A673 (cell line): ENCODE measurements at regions not wholly inside any gene's neighbourhood (a gene's known extent, or its start where the extent isn't known, plus 50 kb on each side); places are given as distances from the start of the nearest gene placed in this dataset.
A peak's percentile ranks its signal among the peaks of the same experiment; 100 is the strongest.

Source experiments
- BruUV-seq: library from RNA; stranded (reverse); fragments of 400-500 nt; replicated peaks from 2 replicates; lab custom pipeline; 2021; lab: Mats Ljungman, UMichigan
- CTCF ChIA-PET: fragments of 300-600 bp; sonication (Branson Sonifier 250); formaldehyde crosslinking; loops from one replicate; lab custom pipeline; 2022; ENCODE audit warnings: antibody characterized with exemption; lab: Charles Lee
- POLR2A ChIA-PET: fragments of 300-600 bp; sonication (Branson Sonifier 250); formaldehyde crosslinking; loops from one replicate; lab custom pipeline; 2022; ENCODE audit warnings: antibody characterized with exemption; ENCODE audit not compliant: low non-redundant PET; lab: Charles Lee
- DNase-seq: peaks from one replicate; pipeline ENCODE4 v3.0.0-alpha.2; 2015; ENCODE audit warnings: low spot score
- H3K27ac ChIP-seq: fragments of 200-600 bp; sonication (generic); 2 replicates; pipeline ENCODE4 v1.5.1; 2016; ENCODE audit warnings: mixed run types, low read depth, mild to moderate bottlenecking, mixed read lengths, antibody characterized with exemption, low read length; ENCODE audit not compliant: poor library complexity, severe bottlenecking
- H3K27me3 ChIP-seq: fragments of 200-600 bp; sonication (generic); replicated peaks from 2 replicates; pipeline ENCODE4 v1.6.1; 2017; ENCODE audit warnings: mixed run types, low read depth, mild to moderate bottlenecking, mixed read lengths, antibody characterized with exemption, low read length; ENCODE audit not compliant: insufficient read depth, poor library complexity
- H3K36me3 ChIP-seq: fragments of 200-600 bp; sonication (generic); 2 replicates; pipeline ENCODE4 v1.6.1; 2016; ENCODE audit warnings: mixed run types, mild to moderate bottlenecking, mixed read lengths, antibody characterized with exemption, low read length; ENCODE audit not compliant: insufficient read depth, poor library complexity, severe bottlenecking
- H3K4me1 ChIP-seq: fragments of 200-600 bp; sonication (generic); 2 replicates; pipeline ENCODE4 v1.6.1; 2017; ENCODE audit warnings: mixed run types, mild to moderate bottlenecking, mixed read lengths, antibody characterized with exemption, low read length; ENCODE audit not compliant: insufficient read depth, poor library complexity, severe bottlenecking
- H3K4me3 ChIP-seq: fragments of 200-600 bp; sonication (generic); 2 replicates; pipeline ENCODE4 v1.5.1; 2016; ENCODE audit warnings: low read depth, mixed run types, mild to moderate bottlenecking, mixed read lengths, low read length; ENCODE audit not compliant: poor library complexity, severe bottlenecking
- H3K9me3 ChIP-seq: fragments of 200-600 bp; sonication (generic); 2 replicates; pipeline ENCODE4 v1.6.1; 2016; ENCODE audit warnings: mixed run types, low read depth, mild to moderate bottlenecking, mixed read lengths, antibody characterized with exemption, low read length; ENCODE audit not compliant: poor library complexity, severe bottlenecking
- CTCF ChIP-seq: fragments of 300-800, 200-600 bp; sonication (generic); conservative IDR thresholded peaks from 2 replicates; pipeline ENCODE4 v1.5.1; 2017; ENCODE audit warnings: low read depth, mild to moderate bottlenecking, antibody characterized with exemption, low read length, moderate library complexity, mixed read lengths
- EZH2 ChIP-seq: fragments of 200-600 bp; sonication (generic); IDR thresholded peaks from 2 replicates; pipeline ENCODE4 v1.6.1; 2017; ENCODE audit warnings: borderline replicate concordance, low read depth, mild to moderate bottlenecking, mixed read lengths, antibody characterized with exemption, low read length; ENCODE audit not compliant: poor library complexity, severe bottlenecking
- intact Hi-C: fragments of 100-400 bp; cut with micrococcal nuclease; formaldehyde crosslinking; loops from one replicate; pipeline ENCODE4 v1.10.0; 2022; ENCODE audit not compliant: unreplicated experiment

GRCh38 chr3:88991496-88991895 is 115.9 kb upstream of the EPHA3 start:
- Histone ChIP-seq H3K4me3 (no peak overlapping the region), H3K36me3 (no peaks in the 10 kb centered on the region), H3K4me1 (no peaks in the 10 kb centered on the region), H3K27me3 (no peaks in the 10 kb centered on the region), H3K9me3 (no peaks in the 10 kb centered on the region), H3K27ac (no peak overlapping the region)
- no peak for TF ChIP-seq CTCF
- TF ChIP-seq EZH2: no peak
- CTCF ChIA-PET: interaction anchor here (0.6 kb wide), 1 partner anchor 351 kb away, joined by 3 read pairs; no protein-coding TSS in a partner anchor
- intact Hi-C loops: no loop called here
- no TSS peak for BruUV-seq
- DNase-seq: peak; percentile 16
- POLR2A ChIA-PET: no interaction called here

GRCh38 chr3:88996691-88997090 is 110.7 kb upstream of the EPHA3 start:
- no peak for TF ChIP-seq EZH2
- TF ChIP-seq CTCF: no peak
- no peak overlapping the region for H3K27ac ChIP-seq
- H3K9me3 ChIP-seq: no peaks in the 10 kb centered on the region
- H3K4me1 ChIP-seq: no peaks in the 10 kb centered on the region
- DNase-seq: no peak
- no peaks in the 10 kb centered on the region for H3K27me3 ChIP-seq
- BruUV-seq: no TSS peak
- ChIA-PET CTCF (no interaction called here), POLR2A (no interaction called here)
- no peaks in the 10 kb centered on the region for H3K36me3 ChIP-seq
- intact Hi-C loops: no loop called here
- H3K4me3 ChIP-seq: no peak overlapping the region

GRCh38 chr3:88997260-88997659 is 110.2 kb upstream of the EPHA3 start:
- intact Hi-C loops: no loop called here
- DNase-seq: no peak
- BruUV-seq: no TSS peak
- TF ChIP-seq EZH2 (no peak), CTCF (no peak)
- Histone ChIP-seq H3K4me3 (no peak overlapping the region), H3K36me3 (no peaks in the 10 kb centered on the region), H3K27me3 (no peaks in the 10 kb centered on the region), H3K9me3 (no peaks in the 10 kb centered on the region), H3K27ac (no peak overlapping the region), H3K4me1 (no peaks in the 10 kb centered on the region)
- POLR2A ChIA-PET: no interaction called here
- CTCF ChIA-PET: no interaction called here
